Endometrial microvascular endothelial cells (primary cell): ENCODE measurements at regions not wholly inside any gene's neighbourhood (a gene's known extent, or its start where the extent isn't known, plus 50 kb on each side); places are given as distances from the start of the nearest gene placed in this dataset.

Experiments
- in situ Hi-C: cut with HindIII; loops from 2 replicates; pipeline ENCODE4 v1.10.0; 2017; ENCODE audit warnings: low sequenced_read_pairs, low pct_unique_long_range_greater_than_20kb; ENCODE audit errors: inconsistent ontology term

- in situ Hi-C loops, result no loop called here
These were observed 276.5 kb upstream of the DPYD start for GRCh38 chr1:98197356-98197755.

DNA sequence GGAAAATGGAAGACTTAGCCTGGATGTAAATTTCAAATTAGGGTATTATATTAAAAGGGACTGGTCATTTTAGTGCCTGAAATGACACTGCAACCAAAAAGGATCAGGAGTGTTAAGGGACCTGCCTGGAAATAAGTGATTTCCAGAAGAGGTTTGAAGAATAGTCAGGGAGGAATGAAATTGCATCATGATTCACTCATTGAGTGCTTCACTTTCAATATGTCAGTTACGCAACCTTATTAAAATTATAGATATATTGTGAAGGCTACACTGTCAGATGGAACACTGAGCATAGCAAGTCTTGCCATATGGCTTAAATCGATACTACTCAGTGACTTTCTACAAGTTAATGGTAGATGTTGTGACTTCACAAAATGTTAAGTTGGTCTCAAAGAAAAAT lies 275.2 kb upstream of the DPYD start:
- in situ Hi-C loops, result no loop called here

- in situ Hi-C loops, result no loop called here
These were observed 267.9 kb upstream of the DPYD start for GRCh38 chr1:98188774-98189173.

GRCh38 chr1:98184856-98185255 lies 264.0 kb upstream of the DPYD start:
- in situ Hi-C loops, result no loop called here

DNA sequence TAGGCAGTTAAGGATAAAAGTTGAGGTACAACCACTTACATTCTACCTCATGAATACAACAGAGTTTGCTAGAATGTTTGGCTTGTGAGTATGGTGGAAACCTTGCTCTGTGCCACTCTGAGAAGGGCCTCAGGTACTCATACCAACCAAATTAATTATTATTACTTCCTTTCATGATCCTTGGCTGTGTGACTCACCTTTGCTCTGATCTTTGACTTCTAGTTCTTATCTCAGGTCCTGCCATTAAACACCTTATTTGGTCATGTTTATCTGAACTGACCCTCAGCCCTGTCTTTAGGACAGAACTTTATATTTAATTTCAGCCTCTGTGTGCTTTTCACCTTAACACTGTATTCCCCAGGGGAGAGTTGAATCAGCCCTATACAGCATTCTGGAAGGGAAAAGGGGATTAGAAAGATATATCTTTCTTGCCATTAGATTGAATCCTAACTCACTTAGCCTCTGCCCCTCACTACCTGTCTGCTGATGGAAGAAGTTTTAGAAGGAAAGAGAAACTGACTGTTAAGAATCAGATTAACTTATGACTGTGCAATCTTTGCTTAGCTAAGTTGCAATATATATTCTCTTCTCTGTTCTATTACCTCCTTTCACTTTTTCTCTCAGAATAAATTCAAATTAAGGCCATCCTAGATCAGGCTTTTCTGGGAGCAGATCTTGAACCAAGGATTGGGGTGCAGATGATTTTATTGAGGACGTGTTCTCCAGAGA lies 260.4 kb upstream of the DPYD start:
- in situ Hi-C loops, result no loop called here

DNA sequence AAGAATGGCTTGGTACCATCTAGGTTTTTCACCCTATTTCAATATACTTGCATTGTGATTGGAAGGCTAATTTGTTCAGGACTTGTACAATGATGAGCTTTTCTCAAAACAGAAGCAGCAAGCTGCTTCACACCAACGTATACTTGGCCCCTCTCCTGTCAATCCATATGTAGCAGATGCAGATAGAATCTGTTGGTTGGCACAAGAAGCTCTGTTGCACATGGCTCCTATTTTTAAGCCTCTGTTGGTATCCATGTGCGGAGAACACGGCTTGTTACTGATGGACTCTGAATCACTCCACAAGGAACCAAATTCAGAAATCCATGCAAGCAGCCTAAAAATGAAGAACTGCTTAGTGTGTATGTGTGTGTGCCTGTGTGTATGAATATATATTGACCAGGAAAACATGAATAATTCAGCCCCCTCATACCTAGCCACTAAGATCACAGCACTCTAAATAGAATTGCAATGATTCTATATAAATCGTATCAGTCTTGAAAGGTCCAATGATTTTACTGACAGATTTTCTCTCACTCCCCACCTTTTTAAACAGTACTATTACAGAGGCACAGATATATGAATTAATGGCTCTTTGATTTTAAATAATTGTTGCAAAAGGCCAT lies 258.4 kb upstream of the DPYD start:
- in situ Hi-C loops, result no loop called here

- in situ Hi-C loops, result no loop called here
These were observed 256.9 kb upstream of the DPYD start for GRCh38 chr1:98177751-98178150.

GRCh38 chr1:98176936-98177335 lies 256.1 kb upstream of the DPYD start:
- in situ Hi-C loops, result no loop called here

- in situ Hi-C loops, result no loop called here
These were observed 255.6 kb upstream of the DPYD start for GRCh38 chr1:98176414-98176813.

GRCh38 chr1:98172578-98172977 lies 251.7 kb upstream of the DPYD start:
- in situ Hi-C loops, result no loop called here

DNA sequence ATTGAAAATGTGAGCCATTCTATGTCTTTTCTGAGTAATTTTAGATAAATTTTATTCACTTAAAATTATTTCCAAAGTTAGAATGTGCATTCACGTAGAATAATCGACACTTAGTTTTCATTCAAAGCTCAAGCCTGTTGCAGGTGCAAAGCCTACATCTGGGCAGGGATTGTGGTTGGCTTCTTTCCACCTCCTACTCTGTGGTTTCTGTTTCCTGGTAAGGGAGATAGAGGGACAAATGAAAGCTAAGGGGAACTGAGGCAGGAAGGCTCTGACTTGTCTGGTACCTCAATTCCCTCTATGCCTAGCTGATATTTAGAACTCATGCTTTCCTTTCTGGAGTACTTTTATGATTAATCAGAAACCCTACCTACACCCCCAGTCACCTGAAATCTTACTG lies 251.2 kb upstream of the DPYD start:
- in situ Hi-C loops, result no loop called here

- in situ Hi-C loops, result no loop called here
These were observed 243.7 kb upstream of the DPYD start for GRCh38 chr1:98164509-98164908.

DNA sequence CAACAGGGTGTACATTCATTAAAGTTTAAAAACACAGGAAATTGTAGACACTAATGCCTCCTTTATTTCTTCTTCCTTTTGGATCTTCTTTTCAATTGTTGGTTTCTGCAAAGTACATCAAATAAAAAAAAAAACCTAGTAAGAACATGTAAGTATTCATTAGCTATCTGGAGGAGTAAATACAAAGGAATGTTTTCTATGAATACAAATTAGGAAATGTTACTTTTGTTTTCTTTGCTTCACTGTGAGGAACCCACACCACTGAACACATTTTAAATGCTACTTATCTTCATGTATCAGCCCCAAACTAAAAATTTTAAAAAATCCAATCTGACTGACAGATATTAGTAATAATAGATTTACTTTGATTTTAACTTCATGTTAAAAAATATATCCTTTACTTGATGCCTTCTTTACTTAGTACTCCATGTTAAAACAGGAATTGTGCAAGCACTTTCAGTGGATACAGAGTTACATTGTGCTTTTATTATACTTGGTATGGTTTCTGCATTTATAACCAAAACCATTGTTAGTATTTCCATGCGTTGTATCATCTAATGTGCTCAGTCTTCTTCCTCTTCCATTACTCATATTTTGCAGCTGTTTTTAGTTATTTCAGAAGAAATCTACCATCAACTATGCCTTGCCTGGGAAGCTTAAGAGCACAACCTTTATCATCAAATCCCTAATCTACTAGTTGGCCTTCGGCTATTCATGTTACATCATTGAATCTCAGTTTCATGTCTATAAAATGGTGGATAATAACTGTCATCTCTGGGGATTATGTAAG lies 236.9 kb upstream of the DPYD start:
- in situ Hi-C loops, result no loop called here

- in situ Hi-C loops, result no loop called here
These were observed 226.4 kb upstream of the DPYD start for GRCh38 chr1:98147280-98147679.

DNA sequence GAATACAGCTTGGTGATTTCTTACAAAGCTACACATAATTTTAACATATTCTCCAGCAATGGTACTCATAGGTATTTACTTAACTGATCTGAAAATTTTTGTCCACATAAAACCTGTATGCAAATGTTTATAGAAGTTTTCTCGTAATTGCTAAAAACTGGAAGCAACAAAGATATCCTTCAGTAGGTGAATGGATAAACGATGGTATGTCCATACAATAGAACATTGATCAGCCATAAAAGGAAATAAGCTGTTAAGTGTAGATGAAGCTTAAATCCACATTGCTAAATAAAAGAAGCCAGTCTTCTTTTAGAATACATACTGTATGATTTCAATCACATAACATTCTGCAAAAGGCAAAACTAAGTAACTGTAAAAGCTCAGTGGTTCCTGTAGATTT lies 224.8 kb upstream of the DPYD start:
- in situ Hi-C loops, result no loop called here

- in situ Hi-C loops, result no loop called here
These were observed 222.6 kb upstream of the DPYD start for GRCh38 chr1:98143403-98143802.

- in situ Hi-C loops, result no loop called here
These were observed 212.3 kb upstream of the DPYD start for GRCh38 chr1:98133131-98133530.

- in situ Hi-C loops, result no loop called here
These were observed 209.6 kb upstream of the DPYD start for GRCh38 chr1:98130408-98130807.

GRCh38 chr1:98129491-98129890 lies 208.7 kb upstream of the DPYD start:
- in situ Hi-C loops, result no loop called here

GRCh38 chr1:98126740-98127139 lies 205.9 kb upstream of the DPYD start:
- in situ Hi-C loops, result no loop called here
